Endothelial cell (in vitro differentiated cells): ENCODE measurements at regions not wholly inside any gene's neighbourhood (a gene's known extent, or its start where the extent isn't known, plus 50 kb on each side); places are given as distances from the start of the nearest gene placed in this dataset.
A peak's percentile ranks its signal among the peaks of the same experiment; 100 is the strongest.

Source experiments
- DNase-seq: peaks from one replicate; pipeline ENCODE4 v3.0.0; 2021; ENCODE audit warnings: low spot score
- H3K27ac Mint-ChIP-seq: one replicate; pipeline ENCODE4 v1.8.0; 2021; ENCODE audit warnings: mixed read lengths, inconsistent platforms; ENCODE audit not compliant: unreplicated experiment
- H3K27me3 Mint-ChIP-seq: one replicate; pipeline ENCODE4 v1.8.0; 2021; ENCODE audit warnings: mild to moderate bottlenecking, moderate library complexity, mixed read lengths, inconsistent platforms; ENCODE audit not compliant: unreplicated experiment
- H3K36me3 Mint-ChIP-seq: one replicate; pipeline ENCODE4 v1.8.0; 2021; ENCODE audit warnings: mild to moderate bottlenecking, low read depth, mixed read lengths, inconsistent platforms; ENCODE audit not compliant: unreplicated experiment
- H3K4me1 Mint-ChIP-seq: one replicate; pipeline ENCODE4 v1.8.0; 2021; ENCODE audit warnings: mild to moderate bottlenecking, mixed read lengths, inconsistent platforms; ENCODE audit not compliant: unreplicated experiment
- H3K4me3 Mint-ChIP-seq: one replicate; pipeline ENCODE4 v1.8.0; 2021; ENCODE audit warnings: mild to moderate bottlenecking, mixed read lengths, inconsistent platforms; ENCODE audit not compliant: unreplicated experiment
- H3K9me3 Mint-ChIP-seq: one replicate; pipeline ENCODE4 v1.8.0; 2021; ENCODE audit warnings: mixed read lengths, inconsistent platforms; ENCODE audit not compliant: unreplicated experiment
- CTCF ChIP-seq: fragments of 200-600 bp; sonication (generic); IDR thresholded peaks from one replicate; pipeline ENCODE4 v1.5.0; 2021; ENCODE audit warnings: antibody characterized with exemption; ENCODE audit not compliant: unreplicated experiment

GRCh38 chr4:121266982-121267381 lies 102.9 kb upstream of the TNIP3 start:
- H3K9me3 Mint-ChIP-seq: no peaks in the 10 kb centered on the region
- H3K27me3 Mint-ChIP-seq: peaks cover 1% of the 10 kb centered on the region
- DNase-seq: no peak
- H3K4me3 Mint-ChIP-seq: no peak overlapping the region
- H3K4me1 Mint-ChIP-seq: no peaks in the 10 kb centered on the region
- TF ChIP-seq CTCF: no peak
- no peaks in the 10 kb centered on the region for H3K36me3 Mint-ChIP-seq
- no peak overlapping the region for H3K27ac Mint-ChIP-seq

- no peaks in the 10 kb centered on the region for H3K4me1 Mint-ChIP-seq
- no peaks in the 10 kb centered on the region for H3K9me3 Mint-ChIP-seq
- DNase-seq: no peak
- peaks cover 6% of the 10 kb centered on the region for H3K27me3 Mint-ChIP-seq
- TF ChIP-seq CTCF: no peak
- no peak overlapping the region for H3K27ac Mint-ChIP-seq
- no peak overlapping the region for H3K4me3 Mint-ChIP-seq
- no peaks in the 10 kb centered on the region for H3K36me3 Mint-ChIP-seq
Measured at GRCh38 chr4:121256887-121257466, 92.9 kb upstream of the TNIP3 start.

- TF ChIP-seq CTCF: no peak
- H3K4me3 Mint-ChIP-seq: no peak overlapping the region
- no peak overlapping the region for H3K27ac Mint-ChIP-seq
- peaks cover 6% of the 10 kb centered on the region for H3K27me3 Mint-ChIP-seq
- no peaks in the 10 kb centered on the region for H3K9me3 Mint-ChIP-seq
- DNase-seq: no peak
- H3K4me1 Mint-ChIP-seq: no peaks in the 10 kb centered on the region
- no peaks in the 10 kb centered on the region for H3K36me3 Mint-ChIP-seq
Measured at GRCh38 chr4:121255986-121256750, 92.0 kb upstream of the TNIP3 start.

GRCh38 chr4:121253961-121254360 lies 89.8 kb upstream of the TNIP3 start:
- H3K36me3 Mint-ChIP-seq: no peaks in the 10 kb centered on the region
- H3K4me1 Mint-ChIP-seq: no peaks in the 10 kb centered on the region
- no peak overlapping the region for H3K27ac Mint-ChIP-seq
- no peak for TF ChIP-seq CTCF
- no peaks in the 10 kb centered on the region for H3K9me3 Mint-ChIP-seq
- H3K27me3 Mint-ChIP-seq: peaks cover 6% of the 10 kb centered on the region
- no peak overlapping the region for H3K4me3 Mint-ChIP-seq
- DNase-seq: no peak

- Mint-ChIP-seq H3K36me3 (no peaks in the 10 kb centered on the region), H3K4me1 (no peaks in the 10 kb centered on the region), H3K4me3 (no peak overlapping the region), H3K27ac (no peak overlapping the region), H3K9me3 (no peaks in the 10 kb centered on the region), H3K27me3 (peaks cover 3% of the 10 kb centered on the region)
- DNase-seq: peak; percentile 70
- peak; percentile 81 for TF ChIP-seq CTCF
Measured at GRCh38 chr4:121252224-121252806, 88.2 kb upstream of the TNIP3 start.
